HCT116 (cell line): ENCODE measurements at regions not wholly inside any gene's neighbourhood (a gene's known extent, or its start where the extent isn't known, plus 50 kb on each side); places are given as distances from the start of the nearest gene placed in this dataset.
"Not testable (repeated sequence)": the region's sequence is repeated elsewhere in the genome, so short reads cannot be mapped to it uniquely, and the experiment has no call there.

Experiments used
- ATAC-seq: fragments of 200-7000 bp; cut with Tn5 transposase; 2 replicates; pipeline ENCODE4 v1.9.1; 2020; ENCODE audit warnings: mild to moderate bottlenecking, moderate library complexity
- BruUV-seq: library from RNA; stranded (reverse); fragments of 400-500 nt; replicated peaks from 2 replicates; lab custom pipeline; 2021; lab: Mats Ljungman, UMichigan
- CTCF ChIA-PET: fragments of 300-600 bp; sonication (Branson Sonifier 250); formaldehyde crosslinking; loops from one replicate; lab custom pipeline; 2021; ENCODE audit warnings: antibody characterized with exemption; lab: Charles Lee
- POLR2A ChIA-PET: fragments of 300-600, 350-600 bp; sonication (Branson Sonifier 250); formaldehyde crosslinking; loops from one replicate; lab custom pipeline; 2021; ENCODE audit warnings: antibody characterized with exemption; lab: Charles Lee
- RAD21 ChIA-PET, 2 experiments: fragments of 300-600 bp; sonication (Branson Sonifier 250); formaldehyde crosslinking; loops; one replicate each; lab custom pipeline; 2023; ENCODE audit warnings: low total read pairs in 2 of 2; ENCODE audit not compliant: uncharacterized antibody in 2 of 2, unreplicated experiment in 2 of 2, low non-redundant PET in 1 of 2; lab: Charles Lee
- DNase-seq: peaks from one replicate; pipeline ENCODE4 v3.0.0-alpha.2; 2010; ENCODE audit warnings: low read depth, low spot score
- H2AFZ ChIP-seq: fragments of 200-600 bp; shearing (Covaris generic), sonication (generic); 2 replicates; pipeline ENCODE4 v1.6.1; 2017; ENCODE audit warnings: low read depth, mixed run types, mixed read lengths, antibody characterized with exemption, low read length; ENCODE audit not compliant: poor library complexity, severe bottlenecking
- H3K27ac ChIP-seq: 2 replicates; pipeline ENCODE4 v1.5.1; 2012; ENCODE audit warnings: low read depth, low read length
- H3K27me3 ChIP-seq: fragments of 200-600 bp; sonication (generic); 2 replicates; pipeline ENCODE4 v1.6.1; 2016; ENCODE audit warnings: mixed run types, low read length, mixed read lengths; ENCODE audit not compliant: insufficient read depth
- H3K36me3 ChIP-seq, 2 experiments: fragments of 200-500 bp in 1 of 2; fragments of 200-600 bp in 1 of 2; sonication (Bioruptor generic) in 1 of 2; sonication (generic) in 1 of 2; 2 replicates each; pipeline versions ENCODE4 v1.5.1 to v1.6.1; 2014 to 2016; ENCODE audit warnings: low read length in 2 of 2, inconsistent platforms in 1 of 2, mixed read lengths in 1 of 2, mixed run types in 1 of 2; ENCODE audit not compliant: insufficient read depth in 2 of 2, control insufficient read depth in 1 of 2
- H3K4me1 ChIP-seq, 2 experiments: fragments of 200-600 bp in 1 of 2; sonication (generic) in 1 of 2; 2 replicates each; pipeline versions ENCODE4 v1.5.1 to v1.6.1; 2012 to 2017; ENCODE audit warnings: low read length in 2 of 2, inconsistent platforms in 1 of 2, mild to moderate bottlenecking in 1 of 2, mixed read lengths in 1 of 2, mixed run types in 1 of 2, moderate library complexity in 1 of 2; ENCODE audit not compliant: insufficient read depth in 2 of 2, control insufficient read depth in 1 of 2
- H3K4me2 ChIP-seq: fragments of 200-600 bp; sonication (generic); 2 replicates; pipeline ENCODE4 v1.6.1; 2017; ENCODE audit warnings: mixed run types, low read length, mixed read lengths
- H3K4me3 ChIP-seq, 2 experiments: fragments of 200-600 bp in 1 of 2; sonication (generic) in 1 of 2; replicated peaks in 1 of 2; 2 replicates each; pipeline ENCODE4 v1.5.1; 2011 to 2016; ENCODE audit warnings: low read length in 2 of 2, control low read depth in 1 of 2, low read depth in 1 of 2, mild to moderate bottlenecking in 1 of 2, mixed read lengths in 1 of 2, mixed run types in 1 of 2
- H3K79me2 ChIP-seq: fragments of 200-600 bp; sonication (generic); 2 replicates; pipeline ENCODE4 v1.6.1; 2017; ENCODE audit warnings: mild to moderate bottlenecking, mixed run types, low read length, moderate library complexity, mixed read lengths; ENCODE audit not compliant: insufficient read depth
- H3K9ac ChIP-seq: fragments of 200-600 bp; sonication (generic); 2 replicates; pipeline ENCODE4 v1.6.1; 2016; ENCODE audit warnings: low read length, mixed read lengths
- H3K9me2 ChIP-seq: fragments of 200-600 bp; sonication (generic), shearing (Covaris generic); 2 replicates; pipeline ENCODE4 v1.6.1; 2017; ENCODE audit warnings: mixed run types, mild to moderate bottlenecking, moderate library complexity; ENCODE audit not compliant: insufficient read depth
- H3K9me3 ChIP-seq, 2 experiments: fragments of 200-500 bp in 1 of 2; fragments of 200-600 bp in 1 of 2; sonication (Bioruptor generic) in 1 of 2; sonication (generic) in 1 of 2; 2 replicates each; pipeline ENCODE4 v1.6.1; 2014 to 2017; ENCODE audit warnings: low read length in 2 of 2, mixed read lengths in 2 of 2, inconsistent platforms in 1 of 2, low read depth in 1 of 2, mild to moderate bottlenecking in 1 of 2, mixed run types in 1 of 2, moderate library complexity in 1 of 2; ENCODE audit not compliant: control insufficient read depth in 1 of 2, insufficient read depth in 1 of 2
- H4K20me1 ChIP-seq: fragments of 200-600 bp; sonication (generic), shearing (Covaris generic); 2 replicates; pipeline ENCODE4 v1.6.1; 2017; ENCODE audit warnings: mixed run types, mild to moderate bottlenecking, moderate library complexity; ENCODE audit not compliant: insufficient read depth
- CBX3 ChIP-seq: IDR thresholded peaks from 2 replicates; pipeline ENCODE4 v1.6.1; 2012; ENCODE audit warnings: low read depth
- EGR1 ChIP-seq: IDR thresholded peaks from 2 replicates; pipeline ENCODE4 v1.6.1; 2012; ENCODE audit warnings: low read depth
- EZH2 ChIP-seq: fragments of 200-600 bp; sonication (generic); IDR thresholded peaks from 2 replicates; pipeline ENCODE4 v1.6.1; 2017; ENCODE audit warnings: antibody characterized with exemption, mixed run types
- EZH2phosphoT487 ChIP-seq: fragments of 200-600 bp; IDR thresholded peaks from 2 replicates; pipeline ENCODE4 v1.6.1; 2018; ENCODE audit warnings: antibody characterized with exemption, borderline replicate concordance
- FOSL1 ChIP-seq: IDR thresholded peaks from 2 replicates; pipeline ENCODE4 v1.6.1; 2012; ENCODE audit warnings: low read depth
- JUND ChIP-seq: IDR thresholded peaks from 2 replicates; pipeline ENCODE4 v1.6.1; 2012
- POLR2A ChIP-seq: IDR thresholded peaks from 2 replicates; pipeline ENCODE4 v1.7.0; 2011; ENCODE audit warnings: borderline replicate concordance; ENCODE audit not compliant: insufficient read depth, insufficient read length; ENCODE audit errors: extremely low read depth
- RAD21 ChIP-seq: IDR thresholded peaks from 2 replicates; pipeline ENCODE4 v1.6.1; 2012; ENCODE audit warnings: low read depth, mild to moderate bottlenecking
- SP1 ChIP-seq: IDR thresholded peaks from 2 replicates; pipeline ENCODE4 v1.6.1; 2012; ENCODE audit warnings: low read depth
- TCF7L2 ChIP-seq: IDR thresholded peaks from 2 replicates; pipeline ENCODE4 v1.7.0; 2011; ENCODE audit warnings: borderline replicate concordance, inconsistent platforms; ENCODE audit not compliant: insufficient read depth, insufficient read length; ENCODE audit errors: extremely low read depth
- YY1 ChIP-seq: IDR thresholded peaks from 2 replicates; pipeline ENCODE4 v1.6.1; 2011; ENCODE audit warnings: low read length, low read depth, moderate library complexity, mild to moderate bottlenecking; ENCODE audit not compliant: insufficient replicate concordance; ENCODE audit errors: extremely low read depth
- ZFX ChIP-seq: fragments of 450-650 bp; IDR thresholded peaks from 2 replicates; pipeline ENCODE4 v1.6.1; 2017
- ZNF274 ChIP-seq: fragments of 200-500 bp; sonication (Bioruptor generic); IDR thresholded peaks from 2 replicates; pipeline ENCODE4 v1.6.1; 2014; ENCODE audit warnings: mild to moderate bottlenecking, low read depth, low read length, inconsistent platforms
- intact Hi-C: fragments of 100-400 bp; cut with micrococcal nuclease; formaldehyde crosslinking; loops from 2 replicates; pipeline ENCODE4 v1.10.0; 2022
- TF ChIP-seq, protein P1 (sequence below): IDR thresholded peaks from 2 replicates; pipeline ENCODE4 v1.6.1; 2012
- TF ChIP-seq, protein P2 (sequence below): IDR thresholded peaks from 2 replicates; pipeline ENCODE4 v1.6.1; 2011; ENCODE audit warnings: mild to moderate bottlenecking, low read length, moderate library complexity; ENCODE audit not compliant: insufficient replicate concordance; ENCODE audit errors: extremely low read depth
- TF ChIP-seq, protein P3 (sequence below), 3 experiments: fragments of 200-600 bp in 1 of 3; sonication (generic) in 1 of 3; IDR thresholded peaks in 2 of 3; conservative IDR thresholded peaks in 1 of 3; 2 replicates each; pipeline ENCODE4 v1.5.1; 2012 to 2017; ENCODE audit warnings: low read depth in 2 of 3, low read length in 2 of 3, antibody characterized with exemption in 1 of 3, borderline replicate concordance in 1 of 3, control low read depth in 1 of 3, mild to moderate bottlenecking in 1 of 3, mixed read lengths in 1 of 3, mixed run types in 1 of 3, moderate library complexity in 1 of 3; ENCODE audit not compliant: insufficient read depth in 1 of 3

DNA sequence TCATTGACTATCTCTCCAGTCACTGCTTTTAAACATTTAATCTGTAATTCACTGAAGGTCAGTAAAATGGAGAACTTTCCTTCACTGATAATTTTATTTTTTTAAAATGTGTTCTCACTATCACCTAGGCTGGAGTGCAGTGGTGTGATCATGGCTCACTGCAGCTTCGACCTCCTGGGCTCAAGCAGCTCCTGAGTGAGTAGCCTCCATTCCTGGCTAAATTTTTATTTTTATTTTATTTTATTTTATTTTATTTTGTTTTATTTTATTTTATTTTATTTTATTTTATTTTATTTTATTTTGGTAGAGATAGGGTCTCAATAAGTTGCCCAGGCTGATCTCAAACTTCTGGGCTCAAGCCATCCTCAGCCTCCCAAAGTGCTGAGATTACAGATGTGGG, 446.5 kb downstream of the TAFA4 start:
- ATAC-seq, H3K9ac ChIP-seq, H3K27me3 ChIP-seq, H3K27ac ChIP-seq, intact Hi-C loops, RAD21 ChIA-PET, H3K9me2 ChIP-seq, BruUV-seq, DNase-seq, H3K4me2 ChIP-seq, H4K20me1 ChIP-seq, H3K4me1 ChIP-seq, H3K36me3 ChIP-seq, CTCF ChIA-PET, H3K4me3 ChIP-seq, H2AFZ ChIP-seq, H3K79me2 ChIP-seq, POLR2A ChIA-PET: not testable (repeated sequence)
- H3K9me3 ChIP-seq = peaks cover 0 to 16% of the 10 kb centered on the region in 2 experiments; a peak in 1 of 4 replicates

DNA sequence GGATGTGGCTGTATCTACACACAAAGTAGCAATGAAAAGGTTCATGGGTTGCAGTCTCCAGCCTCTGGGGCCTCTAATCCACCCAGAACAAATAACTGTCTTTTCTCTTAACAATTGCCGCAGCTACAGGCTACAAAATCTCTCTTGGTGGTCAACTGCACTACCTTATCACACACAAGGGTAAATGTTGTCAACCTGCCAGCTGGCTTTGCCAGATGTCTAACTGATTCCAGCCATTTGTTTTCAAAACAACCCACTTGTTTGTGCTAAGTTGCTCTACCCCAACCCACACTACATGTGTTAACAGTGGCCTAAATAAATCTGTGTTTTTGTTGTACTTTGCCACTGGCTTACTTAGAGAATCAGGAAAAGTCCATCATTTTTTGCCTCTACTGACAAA, 447.3 kb downstream of the TAFA4 start:
- DNase-seq (no peak), ATAC-seq (no peak)
- intact Hi-C loops = no loop called here
- no peak overlapping the region for H2AFZ ChIP-seq
- H3K4me1 ChIP-seq = no peaks in the 10 kb centered on the region
- POLR2A ChIA-PET = no interaction called here
- no TSS peak for BruUV-seq
- CTCF ChIA-PET = no interaction called here
- H4K20me1 ChIP-seq = no peaks in the 10 kb centered on the region; the same call in 1 of the 2 replicates
- H3K79me2 ChIP-seq = no peaks in the 10 kb centered on the region
- no peaks in the 10 kb centered on the region for H3K9me2 ChIP-seq
- H3K27me3 ChIP-seq = no peaks in the 10 kb centered on the region
- no peak overlapping the region for H3K27ac ChIP-seq
- peaks cover 0 to 16% of the 10 kb centered on the region in 2 experiments; a peak in 1 of 4 replicates for H3K9me3 ChIP-seq
- H3K9ac ChIP-seq = no peak overlapping the region
- H3K4me3 ChIP-seq = no peak overlapping the region
- TF ChIP-seq YY1 = no peak
- TF ChIP-seq, protein P1, sequence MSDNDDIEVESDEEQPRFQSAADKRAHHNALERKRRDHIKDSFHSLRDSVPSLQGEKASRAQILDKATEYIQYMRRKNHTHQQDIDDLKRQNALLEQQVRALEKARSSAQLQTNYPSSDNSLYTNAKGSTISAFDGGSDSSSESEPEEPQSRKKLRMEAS = no peak
- no peak for TF ChIP-seq CBX3
- no peak for TF ChIP-seq TCF7L2
- TF ChIP-seq SP1 = no peak
- TF ChIP-seq FOSL1 = no peak
- no peak for TF ChIP-seq RAD21
- no peak for TF ChIP-seq POLR2A
- no peak for TF ChIP-seq EZH2phosphoT487
- TF ChIP-seq, protein P2, sequence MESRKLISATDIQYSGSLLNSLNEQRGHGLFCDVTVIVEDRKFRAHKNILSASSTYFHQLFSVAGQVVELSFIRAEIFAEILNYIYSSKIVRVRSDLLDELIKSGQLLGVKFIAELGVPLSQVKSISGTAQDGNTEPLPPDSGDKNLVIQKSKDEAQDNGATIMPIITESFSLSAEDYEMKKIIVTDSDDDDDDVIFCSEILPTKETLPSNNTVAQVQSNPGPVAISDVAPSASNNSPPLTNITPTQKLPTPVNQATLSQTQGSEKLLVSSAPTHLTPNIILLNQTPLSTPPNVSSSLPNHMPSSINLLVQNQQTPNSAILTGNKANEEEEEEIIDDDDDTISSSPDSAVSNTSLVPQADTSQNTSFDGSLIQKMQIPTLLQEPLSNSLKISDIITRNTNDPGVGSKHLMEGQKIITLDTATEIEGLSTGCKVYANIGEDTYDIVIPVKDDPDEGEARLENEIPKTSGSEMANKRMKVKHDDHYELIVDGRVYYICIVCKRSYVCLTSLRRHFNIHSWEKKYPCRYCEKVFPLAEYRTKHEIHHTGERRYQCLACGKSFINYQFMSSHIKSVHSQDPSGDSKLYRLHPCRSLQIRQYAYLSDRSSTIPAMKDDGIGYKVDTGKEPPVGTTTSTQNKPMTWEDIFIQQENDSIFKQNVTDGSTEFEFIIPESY = no peak
- TF ChIP-seq, protein P3, sequence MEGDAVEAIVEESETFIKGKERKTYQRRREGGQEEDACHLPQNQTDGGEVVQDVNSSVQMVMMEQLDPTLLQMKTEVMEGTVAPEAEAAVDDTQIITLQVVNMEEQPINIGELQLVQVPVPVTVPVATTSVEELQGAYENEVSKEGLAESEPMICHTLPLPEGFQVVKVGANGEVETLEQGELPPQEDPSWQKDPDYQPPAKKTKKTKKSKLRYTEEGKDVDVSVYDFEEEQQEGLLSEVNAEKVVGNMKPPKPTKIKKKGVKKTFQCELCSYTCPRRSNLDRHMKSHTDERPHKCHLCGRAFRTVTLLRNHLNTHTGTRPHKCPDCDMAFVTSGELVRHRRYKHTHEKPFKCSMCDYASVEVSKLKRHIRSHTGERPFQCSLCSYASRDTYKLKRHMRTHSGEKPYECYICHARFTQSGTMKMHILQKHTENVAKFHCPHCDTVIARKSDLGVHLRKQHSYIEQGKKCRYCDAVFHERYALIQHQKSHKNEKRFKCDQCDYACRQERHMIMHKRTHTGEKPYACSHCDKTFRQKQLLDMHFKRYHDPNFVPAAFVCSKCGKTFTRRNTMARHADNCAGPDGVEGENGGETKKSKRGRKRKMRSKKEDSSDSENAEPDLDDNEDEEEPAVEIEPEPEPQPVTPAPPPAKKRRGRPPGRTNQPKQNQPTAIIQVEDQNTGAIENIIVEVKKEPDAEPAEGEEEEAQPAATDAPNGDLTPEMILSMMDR (IDR thresholded peaks at IDR 0.05 in 2 of 3, conservative IDR thresholded peaks at IDR 0.05 in 1 of 3; ENCODE audit: borderline replicate concordance in 1 of 3, insufficient read depth in 1 of 3, low read depth in 2 of 3, low read length in 2 of 3) = no peak
- TF ChIP-seq JUND = no peak
- TF ChIP-seq ZNF274 = no peak
- no peak for TF ChIP-seq EGR1
- TF ChIP-seq EZH2 = no peak
- no peak for TF ChIP-seq ZFX
- H3K36me3 ChIP-seq = no peaks in the 10 kb centered on the region
- H3K4me2 ChIP-seq = no peak overlapping the region
- RAD21 ChIA-PET = no interaction called here
